WTC11 (cell line): ENCODE measurements at regions not wholly inside any gene's neighbourhood (a gene's known extent, or its start where the extent isn't known, plus 50 kb on each side); places are given as distances from the start of the nearest gene placed in this dataset.

Source experiments
- ATAC-seq: fragments of 200-7000 bp; cut with Tn5 transposase; 2 replicates; pipeline ENCODE4 v1.10.0; 2021; ENCODE audit warnings: mild to moderate bottlenecking, moderate library complexity
- CTCF ChIA-PET: fragments of 300-600 bp; sonication (Branson Sonifier 250); formaldehyde crosslinking; loops from one replicate; lab custom pipeline; 2021; ENCODE audit warnings: antibody characterized with exemption; lab: Charles Lee
- POLR2A ChIA-PET: fragments of 350-600 bp; sonication (Branson Sonifier 250); formaldehyde crosslinking; loops from one replicate; lab custom pipeline; 2021; ENCODE audit warnings: antibody characterized with exemption; lab: Charles Lee
- DNase-seq: peaks from one replicate; pipeline ENCODE4 v3.0.0; 2021; ENCODE audit warnings: low spot score
- H3K27ac Mint-ChIP-seq: 2 replicates; pipeline ENCODE4 v1.8.0; 2021; ENCODE audit warnings: mixed read lengths
- H3K27me3 Mint-ChIP-seq: 2 replicates; pipeline ENCODE4 v1.8.0; 2021; ENCODE audit warnings: low read depth, mild to moderate bottlenecking, moderate library complexity, mixed read lengths
- H3K36me3 Mint-ChIP-seq: 2 replicates; pipeline ENCODE4 v1.8.0; 2021; ENCODE audit warnings: mixed read lengths
- H3K4me1 Mint-ChIP-seq: 2 replicates; pipeline ENCODE4 v1.8.0; 2022; ENCODE audit warnings: mixed read lengths
- H3K4me3 Mint-ChIP-seq: 2 replicates; pipeline ENCODE4 v1.8.0; 2021; ENCODE audit warnings: mild to moderate bottlenecking, moderate library complexity, mixed read lengths
- H3K9me3 Mint-ChIP-seq: 2 replicates; pipeline ENCODE4 v1.8.0; 2021; ENCODE audit warnings: mixed read lengths
- AR ChIP-seq: fragments of 250-450 bp; sonication (Bioruptor Pico); IDR thresholded peaks from 2 replicates; pipeline ENCODE4 v1.9.0; 2021; ENCODE audit warnings: mild to moderate bottlenecking
- ATF1 ChIP-seq: sonication (generic); formaldehyde crosslinking; IDR thresholded peaks from 2 replicates; pipeline ENCODE4 v1.8.1; 2023; ENCODE audit warnings: mild to moderate bottlenecking, moderate library complexity, missing genetic modification reagents
- ATF3 ChIP-seq: sonication (generic); formaldehyde crosslinking; conservative IDR thresholded peaks from 2 replicates; pipeline ENCODE4 v1.8.1; 2022; ENCODE audit warnings: mild to moderate bottlenecking, missing genetic modification reagents
- ATF6 ChIP-seq: sonication (generic); formaldehyde crosslinking; IDR thresholded peaks from 2 replicates; pipeline ENCODE4 v1.8.1; 2023; ENCODE audit warnings: mild to moderate bottlenecking, missing genetic modification reagents
- CREB1 ChIP-seq: sonication (generic); formaldehyde crosslinking; IDR thresholded peaks from 2 replicates; pipeline ENCODE4 v1.8.0; 2023; ENCODE audit warnings: mild to moderate bottlenecking, missing genetic modification reagents
- EMX1 ChIP-seq: fragments of 250-450 bp; sonication (Bioruptor Pico); IDR thresholded peaks from 2 replicates; pipeline ENCODE4 v1.8.0; 2021; ENCODE audit warnings: mild to moderate bottlenecking
- FOXJ3 ChIP-seq: sonication (generic); formaldehyde crosslinking; IDR thresholded peaks from 2 replicates; pipeline ENCODE4 v1.9.0; 2021; ENCODE audit warnings: missing genetic modification reagents, mild to moderate bottlenecking, borderline replicate concordance
- GTF2I ChIP-seq: fragments of 250-450 bp; sonication (Bioruptor Pico); conservative IDR thresholded peaks from 2 replicates; pipeline ENCODE4 v1.4.0; 2021; ENCODE audit warnings: mild to moderate bottlenecking
- HMGA2 ChIP-seq: fragments of 250-450 bp; sonication (Bioruptor Pico); IDR thresholded peaks from 2 replicates; pipeline ENCODE4 v1.4.0; 2021; ENCODE audit warnings: mild to moderate bottlenecking, moderate library complexity
- MAX ChIP-seq: sonication (generic); formaldehyde crosslinking; IDR thresholded peaks from 2 replicates; pipeline ENCODE4 v1.8.0; 2022; ENCODE audit warnings: mild to moderate bottlenecking, missing genetic modification reagents
- MLX ChIP-seq: sonication (generic); formaldehyde crosslinking; IDR thresholded peaks from 2 replicates; pipeline ENCODE4 v1.8.1; 2023; ENCODE audit warnings: mild to moderate bottlenecking, missing genetic modification reagents, moderate library complexity
- OVOL2 ChIP-seq: fragments of 250-450 bp; sonication (Bioruptor Pico); IDR thresholded peaks from 2 replicates; pipeline ENCODE4 v1.9.0; 2021; ENCODE audit warnings: mild to moderate bottlenecking, borderline replicate concordance
- PRRX2 ChIP-seq: fragments of 250-450 bp; sonication (Bioruptor Pico); IDR thresholded peaks from 2 replicates; pipeline ENCODE4 v1.8.0; 2021; ENCODE audit warnings: mild to moderate bottlenecking
- RELA ChIP-seq: sonication (generic); formaldehyde crosslinking; IDR thresholded peaks from 2 replicates; pipeline ENCODE4 v1.8.1; 2022; ENCODE audit warnings: missing genetic modification reagents, mild to moderate bottlenecking, borderline replicate concordance
- RORB ChIP-seq: fragments of 250-450 bp; sonication (Bioruptor Pico); IDR thresholded peaks from 2 replicates; pipeline ENCODE4 v1.9.0; 2021; ENCODE audit warnings: mild to moderate bottlenecking
- SOX15 ChIP-seq: fragments of 250-450 bp; sonication (Bioruptor Pico); IDR thresholded peaks from 2 replicates; pipeline ENCODE4 v1.9.0; 2021; ENCODE audit warnings: mild to moderate bottlenecking
- TCF7 ChIP-seq: sonication (generic); formaldehyde crosslinking; IDR thresholded peaks from 2 replicates; pipeline ENCODE4 v1.8.0; 2022; ENCODE audit warnings: mild to moderate bottlenecking, low read depth, missing genetic modification reagents, moderate library complexity
- ZMAT4 ChIP-seq: fragments of 250-450 bp; sonication (Bioruptor Pico); IDR thresholded peaks from 2 replicates; pipeline ENCODE4 v1.9.0; 2021; ENCODE audit warnings: mild to moderate bottlenecking
- ZNF396 ChIP-seq: fragments of 250-450 bp; sonication (Bioruptor Pico); IDR thresholded peaks from 2 replicates; pipeline ENCODE4 v1.8.0; 2021; ENCODE audit warnings: mild to moderate bottlenecking, moderate library complexity, borderline replicate concordance

- peaks cover 4% of the 10 kb centered on the region for H3K27me3 Mint-ChIP-seq
- CTCF ChIA-PET, result no interaction called here
Measured at GRCh38 chr14:30345511-30345910, 213.4 kb upstream of the G2E3 start.

GRCh38 chr14:30348445-30348844 lies 210.5 kb upstream of the G2E3 start:
- H3K27me3 Mint-ChIP-seq, result peaks cover 4% of the 10 kb centered on the region; the same call in 1 of the 2 replicates
- no peak for ATAC-seq
- ChIA-PET CTCF (interaction anchor here (1.4 kb wide), 1 partner anchor 78 kb away, joined by 5 read pairs; no protein-coding TSS in a partner anchor), POLR2A (no interaction called here)
- H3K4me1 Mint-ChIP-seq, result peaks cover 9% of the 10 kb centered on the region
- no peak overlapping the region for H3K27ac Mint-ChIP-seq
- no peak overlapping the region for H3K4me3 Mint-ChIP-seq
- no peak for DNase-seq
- H3K36me3 Mint-ChIP-seq, result no peaks in the 10 kb centered on the region
- TF ChIP-seq ATF6 (CRISPR knock-in tag) (no peak), AR (CRISPR knock-in tag) (no peak), SOX15 (CRISPR knock-in tag) (no peak), HMGA2 (CRISPR knock-in tag) (no peak), CREB1 (no peak), MAX (no peak), GTF2I (CRISPR knock-in tag) (no peak)
- peaks cover 7% of the 10 kb centered on the region for H3K9me3 Mint-ChIP-seq

More at GRCh38 chr14:30345511-30345910, 213.4 kb upstream of the G2E3 start:
- Mint-ChIP-seq H3K36me3 (no peaks in the 10 kb centered on the region), H3K4me1 (peaks cover 9% of the 10 kb centered on the region), H3K9me3 (peaks cover 7% of the 10 kb centered on the region)
- DNase-seq, result no peak
- ATAC-seq, result no peak
- POLR2A ChIA-PET, result no interaction called here
- TF ChIP-seq TCF7 (CRISPR knock-in tag) (no peak), FOXJ3 (CRISPR knock-in tag) (no peak), OVOL2 (CRISPR knock-in tag) (no peak), EMX1 (no peak), MLX (CRISPR knock-in tag) (no peak), RELA (CRISPR knock-in tag) (no peak), PRRX2 (CRISPR knock-in tag) (no peak), ZNF396 (CRISPR knock-in tag) (no peak), ATF1 (CRISPR knock-in tag) (no peak), RORB (CRISPR knock-in tag) (no peak), ATF3 (CRISPR knock-in tag) (no peak), ZMAT4 (CRISPR knock-in tag) (no peak)
- TF ChIP-seq, all 79 proteins: peak for 0
- Mint-ChIP-seq H3K27ac (no peak overlapping the region), H3K4me3 (no peak overlapping the region)
